Endothelial cell of umbilical vein (primary cell): ENCODE measurements at regions not wholly inside any gene's neighbourhood (a gene's known extent, or its start where the extent isn't known, plus 50 kb on each side); places are given as distances from the start of the nearest gene placed in this dataset.

Experiments
- BruUV-seq: library from RNA; stranded (reverse); fragments of 400-500 nt; replicated peaks from 2 replicates; lab custom pipeline; 2021; lab: Mats Ljungman, UMichigan
- CTCF ChIA-PET: fragments of 300-600, 350-600 bp; sonication (Branson Sonifier 250); formaldehyde crosslinking; loops from one replicate; lab custom pipeline; 2021; ENCODE audit warnings: antibody characterized with exemption, inconsistent platforms; lab: Charles Lee
- POLR2A ChIA-PET: fragments of 300-600, 350-600 bp; sonication (Branson Sonifier 250); formaldehyde crosslinking; loops from one replicate; lab custom pipeline; 2021; ENCODE audit warnings: antibody characterized with exemption, inconsistent platforms; lab: Charles Lee
- DNase-seq: peaks from one replicate; pipeline ENCODE4 v3.0.0-alpha.2; 2011; ENCODE audit warnings: low read depth, low spot score
- FAIRE-seq: peaks from 2 replicates; lab custom pipeline; 2011; peaks lifted over from hg19 to GRCh38; lab: Jason Lieb, UNC
- H2AFZ ChIP-seq: 2 replicates; pipeline ENCODE4 v1.6.0; 2012; ENCODE audit warnings: low read depth, low read length, control low read depth, inconsistent platforms
- H3K27ac ChIP-seq: 2 replicates; pipeline ENCODE4 v1.5.1; 2011; ENCODE audit warnings: low read depth, mild to moderate bottlenecking, control low read depth, low read length, moderate library complexity; ENCODE audit not compliant: insufficient read depth
- H3K27me3 ChIP-seq, 2 experiments: 2 replicates each; pipeline versions ENCODE4 v1.6.0 to v1.6.1; 2011; ENCODE audit warnings: low read length in 2 of 2, mixed read lengths in 1 of 2; ENCODE audit not compliant: control insufficient read depth in 2 of 2, insufficient read depth in 2 of 2
- H3K36me3 ChIP-seq, 2 experiments: 2 replicates in 1 of 2; 3 replicates in 1 of 2; pipeline ENCODE4 v1.5.1; 2011; ENCODE audit warnings: low read length in 2 of 2, mild to moderate bottlenecking in 1 of 2, moderate library complexity in 1 of 2; ENCODE audit not compliant: control insufficient read depth in 2 of 2, insufficient read depth in 2 of 2; ENCODE audit errors: extremely low read depth in 1 of 2
- H3K4me1 ChIP-seq: 3 replicates; pipeline ENCODE4 v1.5.1; 2011; ENCODE audit warnings: mild to moderate bottlenecking, low read length; ENCODE audit not compliant: control insufficient read depth, insufficient read depth; ENCODE audit errors: extremely low read depth
- H3K4me2 ChIP-seq: 2 replicates; pipeline ENCODE4 v1.6.1; 2011; ENCODE audit warnings: low read length, control low read depth, mixed read lengths; ENCODE audit not compliant: insufficient read depth
- H3K4me3 ChIP-seq, 3 experiments: fragments of 200-600 bp in 1 of 3; sonication (generic), shearing (Covaris generic) in 1 of 3; replicated peaks in 1 of 3; 2 replicates each; pipeline ENCODE4 v1.5.1; 2011 to 2016; ENCODE audit warnings: control low read depth in 3 of 3, low read length in 3 of 3, mild to moderate bottlenecking in 2 of 3, inconsistent platforms in 1 of 3, low read depth in 1 of 3, moderate library complexity in 1 of 3; ENCODE audit not compliant: insufficient read depth in 1 of 3
- H3K79me2 ChIP-seq: 2 replicates; pipeline ENCODE4 v1.6.0; 2012; ENCODE audit warnings: low read length, inconsistent platforms; ENCODE audit not compliant: control insufficient read depth, insufficient read depth
- H3K9ac ChIP-seq: replicated peaks from 2 replicates; pipeline ENCODE3; 2011; ENCODE audit warnings: low read length, control low read depth; ENCODE audit not compliant: insufficient read depth; ENCODE audit errors: extremely low read depth
- H3K9me1 ChIP-seq: replicated peaks from 3 replicates; pipeline ENCODE4 v1.6.0; 2011; ENCODE audit warnings: mild to moderate bottlenecking, low read length; ENCODE audit not compliant: control insufficient read depth, insufficient read depth; ENCODE audit errors: extremely low read depth
- H3K9me3 ChIP-seq: replicated peaks from 2 replicates; pipeline ENCODE4 v1.5.1; 2012; ENCODE audit warnings: low read length, inconsistent platforms; ENCODE audit not compliant: control insufficient read depth, insufficient read depth
- H4K20me1 ChIP-seq: replicated peaks from 2 replicates; pipeline ENCODE3; 2011; ENCODE audit warnings: mild to moderate bottlenecking, low read length; ENCODE audit not compliant: control insufficient read depth, insufficient read depth; ENCODE audit errors: extremely low read depth
- EZH2 ChIP-seq: IDR thresholded peaks from 2 replicates; pipeline ENCODE4 v1.6.1; 2012; ENCODE audit warnings: borderline replicate concordance, low read depth, mild to moderate bottlenecking, moderate library complexity, low read length, inconsistent platforms; ENCODE audit not compliant: severe bottlenecking
- FOS ChIP-seq: IDR thresholded peaks from 2 replicates; pipeline ENCODE4 v1.6.1; 2011; ENCODE audit warnings: mild to moderate bottlenecking, low read length, moderate library complexity, borderline replicate concordance; ENCODE audit not compliant: insufficient read depth
- GATA2 ChIP-seq: IDR thresholded peaks from 2 replicates; pipeline ENCODE4 v1.7.0; 2011; ENCODE audit warnings: low read depth, mild to moderate bottlenecking, moderate library complexity, mixed read lengths, low read length; ENCODE audit not compliant: insufficient read length, insufficient read depth
- JUN ChIP-seq: IDR thresholded peaks from 2 replicates; pipeline ENCODE4 v1.6.1; 2011; ENCODE audit warnings: borderline replicate concordance, low read depth; ENCODE audit not compliant: insufficient read length, insufficient read depth
- MYC ChIP-seq: IDR thresholded peaks from one replicate; pipeline ENCODE4 v1.6.1; 2011; ENCODE audit warnings: mild to moderate bottlenecking, low read depth, low read length
- POLR2A ChIP-seq: IDR thresholded peaks from 2 replicates; pipeline ENCODE4 v1.6.1; 2012; ENCODE audit warnings: low read depth, mild to moderate bottlenecking, control low read depth, low read length
- POLR2AphosphoS5 ChIP-seq: IDR thresholded peaks from 2 replicates; pipeline ENCODE4 v1.6.1; 2012; ENCODE audit warnings: low read depth, mild to moderate bottlenecking, control low read depth, low read length, moderate library complexity; ENCODE audit not compliant: insufficient read depth
- dilution Hi-C: fragments of 300-500 bp; cut with MboI; formaldehyde crosslinking; loops from one replicate; pipeline ENCODE4 v1.15.0; 2019; ENCODE audit warnings: low sequenced_read_pairs; ENCODE audit not compliant: extremely low pct_ligation_motif_present
- intact Hi-C: fragments of 100-400 bp; cut with micrococcal nuclease; formaldehyde crosslinking; loops from one replicate; pipeline ENCODE4 v1.10.0; 2022
- TF ChIP-seq, protein P1 (sequence below), 2 donors: IDR thresholded peaks; 1 replicate in 1 of 2; 2 replicates in 1 of 2; pipeline ENCODE4 v1.5.1; 2011; ENCODE audit warnings: low read length in 2 of 2, mild to moderate bottlenecking in 2 of 2, moderate library complexity in 2 of 2, control low read depth in 1 of 2, inconsistent platforms in 1 of 2, low read depth in 1 of 2; ENCODE audit not compliant: insufficient read depth in 1 of 2; ENCODE audit errors: extremely low read depth in 1 of 2
- TF ChIP-seq, protein P2 (sequence below): IDR thresholded peaks from 2 replicates; pipeline ENCODE4 v1.6.1; 2011; ENCODE audit not compliant: insufficient read depth, insufficient read length

DNA sequence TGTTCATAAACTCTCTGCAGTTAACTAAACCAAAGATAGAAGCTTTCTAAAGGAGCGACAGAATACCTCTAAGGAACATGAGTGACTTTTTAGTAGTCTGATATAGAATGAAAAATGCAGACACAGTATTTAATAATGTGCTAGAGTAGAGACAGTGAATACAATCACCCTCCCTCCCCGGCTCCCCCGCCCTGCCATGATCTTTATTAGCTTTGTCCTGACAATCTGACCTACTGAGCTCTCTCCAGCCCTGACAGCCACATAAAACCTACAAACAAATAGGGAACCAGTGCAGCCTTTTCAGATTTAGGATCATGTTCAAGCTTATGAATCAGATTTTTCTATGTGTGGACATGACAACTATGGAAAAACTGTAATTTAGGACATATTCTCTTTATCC lies 777.6 kb upstream of the FANCL start:
- no peaks in the 10 kb centered on the region for H3K9me1 ChIP-seq
- no TSS peak for BruUV-seq
- no peaks in the 10 kb centered on the region for H3K27me3 ChIP-seq
- H3K27ac ChIP-seq = no peak overlapping the region
- H3K36me3 ChIP-seq = no peaks in the 10 kb centered on the region
- intact Hi-C loops (no loop called here), dilution Hi-C loops (no loop called here)
- H3K9me3 ChIP-seq = no peaks in the 10 kb centered on the region
- H3K4me2 ChIP-seq = no peak overlapping the region
- no peak overlapping the region for H3K4me3 ChIP-seq
- FAIRE-seq = no peak
- H4K20me1 ChIP-seq = no peaks in the 10 kb centered on the region
- no peaks in the 10 kb centered on the region for H3K79me2 ChIP-seq
- no peak for DNase-seq
- no peaks in the 10 kb centered on the region for H3K4me1 ChIP-seq
- H2AFZ ChIP-seq = no peak overlapping the region
- POLR2A ChIA-PET = no interaction called here
- CTCF ChIA-PET = no interaction called here
- no peak overlapping the region for H3K9ac ChIP-seq
- TF ChIP-seq FOS = no peak

DNA sequence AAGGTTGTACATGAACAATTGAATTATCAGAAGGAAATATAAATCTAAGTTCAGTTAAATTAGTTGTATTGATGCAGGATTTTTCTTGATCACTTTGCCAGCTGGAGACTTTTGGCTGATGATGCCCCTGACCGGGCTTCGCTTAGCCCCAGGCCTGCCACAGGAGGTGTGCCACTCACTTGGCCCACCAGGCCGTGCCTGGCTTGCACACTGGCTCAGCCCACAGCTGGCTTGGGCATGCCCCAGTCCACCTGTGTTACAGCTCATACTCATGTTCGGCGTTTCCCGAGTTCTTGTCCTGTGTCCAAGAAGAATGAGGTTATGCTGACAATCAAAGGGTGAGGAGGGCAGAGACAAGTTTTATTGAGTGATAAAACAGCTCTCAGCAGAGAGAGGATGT lies 773.9 kb upstream of the FANCL start:
- Histone ChIP-seq H3K9me3 (no peaks in the 10 kb centered on the region), H3K4me2 (no peak overlapping the region), H3K4me3 (no peak overlapping the region), H3K27ac (no peak overlapping the region), H3K4me1 (no peaks in the 10 kb centered on the region), H4K20me1 (no peaks in the 10 kb centered on the region), H2AFZ (no peak overlapping the region), H3K27me3 (no peaks in the 10 kb centered on the region), H3K9me1 (no peaks in the 10 kb centered on the region), H3K79me2 (no peaks in the 10 kb centered on the region), H3K36me3 (no peaks in the 10 kb centered on the region), H3K9ac (no peak overlapping the region)
- DNase-seq (no peak), FAIRE-seq (no peak)
- dilution Hi-C loops (no loop called here), intact Hi-C loops (no loop called here)
- TF ChIP-seq POLR2AphosphoS5 (no peak), JUN (no peak), POLR2A (no peak), EZH2 (no peak), FOS (no peak), MYC (no peak), GATA2 (no peak)
- TF ChIP-seq, protein P1, sequence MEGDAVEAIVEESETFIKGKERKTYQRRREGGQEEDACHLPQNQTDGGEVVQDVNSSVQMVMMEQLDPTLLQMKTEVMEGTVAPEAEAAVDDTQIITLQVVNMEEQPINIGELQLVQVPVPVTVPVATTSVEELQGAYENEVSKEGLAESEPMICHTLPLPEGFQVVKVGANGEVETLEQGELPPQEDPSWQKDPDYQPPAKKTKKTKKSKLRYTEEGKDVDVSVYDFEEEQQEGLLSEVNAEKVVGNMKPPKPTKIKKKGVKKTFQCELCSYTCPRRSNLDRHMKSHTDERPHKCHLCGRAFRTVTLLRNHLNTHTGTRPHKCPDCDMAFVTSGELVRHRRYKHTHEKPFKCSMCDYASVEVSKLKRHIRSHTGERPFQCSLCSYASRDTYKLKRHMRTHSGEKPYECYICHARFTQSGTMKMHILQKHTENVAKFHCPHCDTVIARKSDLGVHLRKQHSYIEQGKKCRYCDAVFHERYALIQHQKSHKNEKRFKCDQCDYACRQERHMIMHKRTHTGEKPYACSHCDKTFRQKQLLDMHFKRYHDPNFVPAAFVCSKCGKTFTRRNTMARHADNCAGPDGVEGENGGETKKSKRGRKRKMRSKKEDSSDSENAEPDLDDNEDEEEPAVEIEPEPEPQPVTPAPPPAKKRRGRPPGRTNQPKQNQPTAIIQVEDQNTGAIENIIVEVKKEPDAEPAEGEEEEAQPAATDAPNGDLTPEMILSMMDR (IDR thresholded peaks at IDR 0.05; ENCODE audit: extremely low read depth in 1 of 2, insufficient read depth in 1 of 2, low read depth in 1 of 2, low read length in 2 of 2) = no peak
- TF ChIP-seq, protein P2, sequence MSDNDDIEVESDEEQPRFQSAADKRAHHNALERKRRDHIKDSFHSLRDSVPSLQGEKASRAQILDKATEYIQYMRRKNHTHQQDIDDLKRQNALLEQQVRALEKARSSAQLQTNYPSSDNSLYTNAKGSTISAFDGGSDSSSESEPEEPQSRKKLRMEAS = no peak
- no TSS peak for BruUV-seq
- ChIA-PET CTCF (no interaction called here), POLR2A (no interaction called here)
